Stomach (tissue), 8 donors: ENCODE measurements at regions not wholly inside any gene's neighbourhood (a gene's known extent, or its start where the extent isn't known, plus 50 kb on each side); places are given as distances from the start of the nearest gene placed in this dataset.

Experiments
- DNase-seq, 2 donors: peaks; one replicate each; pipeline versions ENCODE4 v3.0.0 to v3.0.0-alpha.2; 2013 to 2019
- H3K27ac ChIP-seq, 5 donors: fragments of 200-600 bp in 4 of 5; sonication (generic) in 4 of 5; one replicate each; pipeline ENCODE4 v1.5.1; 2013 to 2019; ENCODE audit warnings: mild to moderate bottlenecking in 1 of 5, moderate library complexity in 1 of 5
- H3K27me3 ChIP-seq, 3 donors: fragments of 200-600 bp; sonication (generic); one replicate each; pipeline ENCODE4 v1.5.1; 2017 to 2019; ENCODE audit warnings: mixed run types in 1 of 3
- H3K36me3 ChIP-seq, 4 donors: fragments of 200-600 bp; sonication (generic); 1 replicate in 3 of 4; 2 replicates in 1 of 4; pipeline ENCODE4 v1.5.1; 2016 to 2019
- H3K4me1 ChIP-seq, 4 donors: fragments of 200-600 bp; sonication (generic); one replicate each; pipeline ENCODE4 v1.5.1; 2016 to 2019
- H3K4me3 ChIP-seq, 4 donors: fragments of 200-600 bp; sonication (generic) in 3 of 4; one replicate each; pipeline ENCODE4 v1.5.1; 2016 to 2019; ENCODE audit warnings: mild to moderate bottlenecking in 1 of 4
- H3K9me3 ChIP-seq, 4 donors: fragments of 200-600 bp; sonication (generic); one replicate each; pipeline ENCODE4 v1.5.1; 2016 to 2019
- CTCF ChIP-seq, 7 experiments: fragments of 450-650 bp in 4 of 7; fragments of 200-600 bp in 3 of 7; sonication (generic) in 3 of 7; IDR thresholded peaks; one replicate each; pipeline ENCODE4 v1.5.1; 2016 to 2019; ENCODE audit warnings: antibody characterized with exemption in 7 of 7, control low read depth in 2 of 7, mild to moderate bottlenecking in 1 of 7
- EP300 ChIP-seq: sonication (generic); formaldehyde crosslinking; IDR thresholded peaks from one replicate; pipeline ENCODE4 v1.6.1; 2017; ENCODE audit warnings: antibody characterized with exemption
- POLR2A ChIP-seq, 4 donors: fragments of 450-650 bp; IDR thresholded peaks; one replicate each; pipeline ENCODE4 v1.6.1; 2016; ENCODE audit warnings: antibody characterized with exemption in 4 of 4, control low read depth in 2 of 4, mild to moderate bottlenecking in 1 of 4, moderate library complexity in 1 of 4
- POLR2AphosphoS5 ChIP-seq, 3 donors: sonication (generic); formaldehyde crosslinking; IDR thresholded peaks; one replicate each; pipeline ENCODE4 v1.6.1; 2016; ENCODE audit warnings: antibody characterized with exemption in 3 of 3
- WGBS, 5 donors: extraction: QIAGEN DNeasy Blood & Tissue Kit in 3 of 5; methylation state at CpG; one replicate each; pipeline versions ENCODE4 v1.1.5 to v1.1.7; 2013 to 2018; 5-methylcytosine and 5-hydroxymethylcytosine counted together
- intact Hi-C: fragments of 100-400 bp; cut with DNase I; formaldehyde crosslinking; loops from one replicate; pipeline ENCODE4 v1.15.1; 2023; ENCODE audit warnings: low total_unique reads
- donor health status: healthy with polysubstance abuse.
- donor health status: Bipolar disorder and iron deficiency.
- donor health status: healthy.

GRCh38 chr6:90978046-90978445, 391.2 kb upstream of the MAP3K7 start:
- no peaks in the 10 kb centered on the region for H3K27me3 ChIP-seq
- WGBS, 5 donors = 39 to 54% (median 46%) methylated on average over 4 of the region's 4 CpGs
- no peaks in the 10 kb centered on the region for H3K36me3 ChIP-seq
- no peaks in the 10 kb centered on the region for H3K9me3 ChIP-seq
- no peak overlapping the region for H3K4me3 ChIP-seq
- H3K4me1 ChIP-seq = no peaks in the 10 kb centered on the region
- no peak overlapping the region for H3K27ac ChIP-seq
- TF ChIP-seq CTCF (IDR thresholded peaks at IDR 0.05) (no peak), POLR2AphosphoS5 (IDR thresholded peaks at IDR 0.05) (no peak), POLR2A (IDR thresholded peaks at IDR 0.05) (no peak), EP300 (no peak)
- DNase-seq = no peak
- intact Hi-C loops = no loop called here

- 33 to 52% (median 39%) methylated on average over 1 of the region's 1 CpG for WGBS, 5 donors
- no peak for DNase-seq
- no peak overlapping the region for H3K27ac ChIP-seq
- H3K36me3 ChIP-seq = no peaks in the 10 kb centered on the region
- no peak overlapping the region for H3K4me3 ChIP-seq
- H3K4me1 ChIP-seq = no peaks in the 10 kb centered on the region
- TF ChIP-seq POLR2A (IDR thresholded peaks at IDR 0.05) = no peak
- no peak for TF ChIP-seq POLR2AphosphoS5 (IDR thresholded peaks at IDR 0.05)
- no peak for TF ChIP-seq EP300
- no peaks in the 10 kb centered on the region for H3K9me3 ChIP-seq
- intact Hi-C loops = no loop called here
- H3K27me3 ChIP-seq = no peaks in the 10 kb centered on the region
Observed at GRCh38 chr6:90977513-90977912, 390.6 kb upstream of the MAP3K7 start.

GRCh38 chr6:90976341-90976740, 389.5 kb upstream of the MAP3K7 start:
- 70 to 99% (median 90%) methylated on average over 2 of the region's 2 CpGs for WGBS, 5 donors
- no peak overlapping the region for H3K27ac ChIP-seq
- no peaks in the 10 kb centered on the region for H3K27me3 ChIP-seq
- no peak for DNase-seq
- H3K4me1 ChIP-seq = no peaks in the 10 kb centered on the region
- H3K4me3 ChIP-seq = no peak overlapping the region
- no peaks in the 10 kb centered on the region for H3K9me3 ChIP-seq
- intact Hi-C loops = no loop called here
- TF ChIP-seq POLR2AphosphoS5 (IDR thresholded peaks at IDR 0.05) (no peak), POLR2A (IDR thresholded peaks at IDR 0.05) (no peak), CTCF (IDR thresholded peaks at IDR 0.05) (no peak), EP300 (no peak)
- no peaks in the 10 kb centered on the region for H3K36me3 ChIP-seq

GRCh38 chr6:90975741-90976140, 388.9 kb upstream of the MAP3K7 start:
- no peaks in the 10 kb centered on the region for H3K4me1 ChIP-seq
- intact Hi-C loops = no loop called here
- no peaks in the 10 kb centered on the region for H3K36me3 ChIP-seq
- no peak overlapping the region for H3K27ac ChIP-seq
- H3K4me3 ChIP-seq = no peak overlapping the region
- 69 to 90% (median 81%) methylated on average over 2 of the region's 2 CpGs for WGBS, 5 donors
- DNase-seq = no peak
- H3K27me3 ChIP-seq = no peaks in the 10 kb centered on the region
- TF ChIP-seq POLR2AphosphoS5 (IDR thresholded peaks at IDR 0.05) (no peak), CTCF (IDR thresholded peaks at IDR 0.05) (no peak), EP300 (no peak)
- no peaks in the 10 kb centered on the region for H3K9me3 ChIP-seq

GRCh38 chr6:90973188-90973587, 386.3 kb upstream of the MAP3K7 start:
- Histone ChIP-seq H3K27ac (no peak overlapping the region), H3K36me3 (no peaks in the 10 kb centered on the region), H3K27me3 (no peaks in the 10 kb centered on the region), H3K4me1 (no peaks in the 10 kb centered on the region), H3K4me3 (no peak overlapping the region), H3K9me3 (no peaks in the 10 kb centered on the region)
- DNase-seq = no peak
- intact Hi-C loops = no loop called here
- TF ChIP-seq POLR2A (IDR thresholded peaks at IDR 0.05) (no peak), EP300 (no peak), CTCF (IDR thresholded peaks at IDR 0.05) (no peak), POLR2AphosphoS5 (IDR thresholded peaks at IDR 0.05) (no peak)
